ENCODE measurements at regions not wholly inside any gene's neighbourhood (a gene's known extent, or its start where the extent isn't known, plus 50 kb on each side); places are given as distances from the start of the nearest gene placed in this dataset.
A peak's percentile ranks its signal among the peaks of the same experiment; 100 is the strongest.

GRCh38 chr20:7232796-7233195 lies 465.3 kb downstream of the BMP2 start:
- intact Hi-C loops (cut with DNase I; ENCODE audit: low total_unique reads): no loop called here
- Histone ChIP-seq H3K27ac (no peak overlapping the region), H3K27me3 (no peaks in the 10 kb centered on the region), H3K36me3 (no peaks in the 10 kb centered on the region), H3K4me3 (no peak overlapping the region), H3K4me1 (no peaks in the 10 kb centered on the region), H3K9me3 (peaks cover 0 to 5% (median 0%) of the 10 kb centered on the region in 3 donors)
- TF ChIP-seq POLR2A (IDR thresholded peaks at IDR 0.05): no peak
- TF ChIP-seq CTCF (IDR thresholded peaks at IDR 0.05 in 4 of 5, conservative IDR thresholded peaks at IDR 0.05 in 1 of 5): no peak
- ATAC-seq (no peak), DNase-seq (no peak)
- in situ Hi-C loops (cut with MboI; ENCODE audit: low sequenced_read_pairs in 4 of 4): no loop called here

- no peak for TF ChIP-seq CTCF (IDR thresholded peaks at IDR 0.05 in 4 of 5, conservative IDR thresholded peaks at IDR 0.05 in 1 of 5)
- no peak for TF ChIP-seq POLR2A (IDR thresholded peaks at IDR 0.05)
These were observed 469.8 kb downstream of the BMP2 start for GRCh38 chr20:7237251-7237650.

GRCh38 chr20:7240490-7240889 lies 473.0 kb downstream of the BMP2 start:
- H3K4me1 ChIP-seq: no peaks in the 10 kb centered on the region
- no peaks in the 10 kb centered on the region for H3K9me3 ChIP-seq
- no peaks in the 10 kb centered on the region for H3K27me3 ChIP-seq
- in situ Hi-C loops (cut with MboI; ENCODE audit: low sequenced_read_pairs in 4 of 4) (no loop called here), intact Hi-C loops (cut with DNase I; ENCODE audit: low total_unique reads) (no loop called here)
- no peak for TF ChIP-seq CTCF (IDR thresholded peaks at IDR 0.05 in 4 of 5, conservative IDR thresholded peaks at IDR 0.05 in 1 of 5)
- no peak for TF ChIP-seq POLR2A (IDR thresholded peaks at IDR 0.05)
- H3K4me3 ChIP-seq: no peak overlapping the region
- H3K36me3 ChIP-seq: no peaks in the 10 kb centered on the region
- ATAC-seq (no peak), DNase-seq (no peak)
- no peak overlapping the region for H3K27ac ChIP-seq

More at GRCh38 chr20:7237251-7237650, 469.8 kb downstream of the BMP2 start:
- Histone ChIP-seq H3K27ac (no peak overlapping the region), H3K9me3 (peaks cover 0 to 5% (median 0%) of the 10 kb centered on the region in 3 donors), H3K27me3 (no peaks in the 10 kb centered on the region), H3K4me3 (no peak overlapping the region), H3K36me3 (no peaks in the 10 kb centered on the region), H3K4me1 (no peaks in the 10 kb centered on the region)
- in situ Hi-C loops (cut with MboI; ENCODE audit: low sequenced_read_pairs in 4 of 4): no loop called here
- intact Hi-C loops (cut with DNase I; ENCODE audit: low total_unique reads): no loop called here
- ATAC-seq: no peak
- no peak for DNase-seq

- DNase-seq: peak; percentile 7 to 13
- no peaks in the 10 kb centered on the region for H3K36me3 ChIP-seq
- ATAC-seq: peak; percentile 18 to 69
- H3K4me3 ChIP-seq: no peak overlapping the region
- in situ Hi-C loops (cut with MboI; ENCODE audit: low sequenced_read_pairs in 4 of 4) (no loop called here), intact Hi-C loops (cut with DNase I; ENCODE audit: low total_unique reads) (no loop called here)
- H3K9me3 ChIP-seq: no peaks in the 10 kb centered on the region
- no peaks in the 10 kb centered on the region for H3K27me3 ChIP-seq
- H3K27ac ChIP-seq: no peak overlapping the region
- TF ChIP-seq POLR2A (IDR thresholded peaks at IDR 0.05): no peak
- no peak for TF ChIP-seq CTCF (IDR thresholded peaks at IDR 0.05 in 4 of 5, conservative IDR thresholded peaks at IDR 0.05 in 1 of 5)
- no peaks in the 10 kb centered on the region for H3K4me1 ChIP-seq
These were observed 481.1 kb downstream of the BMP2 start for GRCh38 chr20:7248281-7249201.
